Stomach smooth muscle (tissue), 2 donors: ENCODE measurements at regions not wholly inside any gene's neighbourhood (a gene's known extent, or its start where the extent isn't known, plus 50 kb on each side); places are given as distances from the start of the nearest gene placed in this dataset.
"Not testable (repeated sequence)": the region's sequence is repeated elsewhere in the genome, so short reads cannot be mapped to it uniquely, and the experiment has no call there.

Source experiments
- H3K27ac ChIP-seq: one replicate; pipeline ENCODE4 v1.7.0; 2013; ENCODE audit warnings: mild to moderate bottlenecking, low read length, inconsistent platforms
- H3K27me3 ChIP-seq, 2 donors: one replicate each; pipeline ENCODE4 v1.7.0; 2013; ENCODE audit warnings: low read length in 2 of 2; ENCODE audit not compliant: insufficient read depth in 2 of 2, control insufficient read depth in 1 of 2
- H3K36me3 ChIP-seq, 2 donors: one replicate each; pipeline ENCODE4 v1.7.0; 2013; ENCODE audit warnings: low read length in 2 of 2; ENCODE audit not compliant: control insufficient read depth in 2 of 2, insufficient read depth in 2 of 2
- H3K4me1 ChIP-seq: one replicate; pipeline ENCODE4 v1.7.0; 2013; ENCODE audit warnings: low read length; ENCODE audit not compliant: control insufficient read depth, insufficient read depth
- H3K4me3 ChIP-seq, 2 donors: one replicate each; pipeline ENCODE4 v1.7.0; 2013; ENCODE audit warnings: low read length in 2 of 2
- H3K9ac ChIP-seq, 2 donors: one replicate each; pipeline ENCODE4 v1.7.0; 2013; ENCODE audit warnings: low read length in 2 of 2, mild to moderate bottlenecking in 1 of 2
- H3K9me3 ChIP-seq, 2 donors: one replicate each; pipeline ENCODE4 v1.7.0; 2013; ENCODE audit warnings: low read length in 2 of 2; ENCODE audit not compliant: control insufficient read depth in 2 of 2
- donor health status: healthy.
- donor health status: Pancreatic carcinoma.

DNA sequence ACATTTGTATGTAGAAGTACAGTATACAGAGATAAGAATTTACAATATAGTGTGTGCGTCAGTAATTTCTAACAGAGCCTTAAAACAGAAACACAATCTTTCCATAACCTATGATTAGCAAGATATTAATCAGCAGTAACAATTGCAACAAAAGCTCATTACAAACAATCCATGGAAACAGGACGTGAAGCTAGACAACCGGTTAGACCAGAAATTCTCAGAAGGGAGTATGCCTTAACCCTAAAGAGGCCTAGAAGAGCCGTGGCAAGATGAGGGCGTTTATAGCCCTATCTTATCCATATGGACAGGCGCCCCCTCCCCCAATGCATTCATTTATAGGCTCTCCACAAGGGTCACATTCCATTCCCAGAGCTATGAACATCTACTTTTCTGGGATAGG, 184.2 kb upstream of the GK2 start:
- not testable (repeated sequence) for H3K36me3 ChIP-seq, H3K9ac ChIP-seq, H3K9me3 ChIP-seq, H3K27me3 ChIP-seq, H3K27ac ChIP-seq, H3K4me1 ChIP-seq, H3K4me3 ChIP-seq

GRCh38 chr4:79588679-79589078, 180.7 kb upstream of the GK2 start:
- Histone ChIP-seq H3K36me3 (no peaks in the 10 kb centered on the region), H3K27me3 (no peaks in the 10 kb centered on the region), H3K9ac (no peak overlapping the region), H3K9me3 (no peaks in the 10 kb centered on the region), H3K27ac (no peak overlapping the region), H3K4me3 (peak overlapping the region in 1 of 2 donors; percentile 16), H3K4me1 (peaks cover 15% of the 10 kb centered on the region)

- H3K27me3 ChIP-seq, H3K36me3 ChIP-seq, H3K9me3 ChIP-seq: not testable (repeated sequence)
Observed at GRCh38 chr4:79587207-79587606, 179.2 kb upstream of the GK2 start.

DNA sequence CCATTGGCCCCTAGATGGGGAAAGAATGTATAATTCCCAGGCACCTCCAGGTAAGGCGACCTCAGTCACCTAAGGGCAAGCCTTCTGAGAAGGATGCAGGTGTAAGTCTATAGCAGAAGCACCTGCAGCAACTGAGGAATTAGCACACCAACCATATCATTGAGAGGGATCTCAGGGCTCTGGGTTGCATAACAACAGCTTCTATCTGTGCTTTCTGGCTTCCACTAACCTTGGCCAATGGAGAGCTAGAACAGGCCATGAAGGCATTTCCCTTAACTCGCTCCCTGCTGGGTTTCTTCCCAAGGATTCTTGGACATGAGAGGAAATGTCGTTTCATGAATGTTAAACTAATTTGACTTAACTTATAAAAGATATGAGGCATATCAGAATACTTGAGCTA, 177.8 kb upstream of the GK2 start:
- no peaks in the 10 kb centered on the region for H3K36me3 ChIP-seq
- H3K27ac ChIP-seq = peak overlapping the region; percentile 62

More at GRCh38 chr4:79587207-79587606, 179.2 kb upstream of the GK2 start:
- peaks cover 15% of the 10 kb centered on the region for H3K4me1 ChIP-seq
- not testable (repeated sequence) for H3K4me3 ChIP-seq, H3K9ac ChIP-seq, H3K27ac ChIP-seq

DNA sequence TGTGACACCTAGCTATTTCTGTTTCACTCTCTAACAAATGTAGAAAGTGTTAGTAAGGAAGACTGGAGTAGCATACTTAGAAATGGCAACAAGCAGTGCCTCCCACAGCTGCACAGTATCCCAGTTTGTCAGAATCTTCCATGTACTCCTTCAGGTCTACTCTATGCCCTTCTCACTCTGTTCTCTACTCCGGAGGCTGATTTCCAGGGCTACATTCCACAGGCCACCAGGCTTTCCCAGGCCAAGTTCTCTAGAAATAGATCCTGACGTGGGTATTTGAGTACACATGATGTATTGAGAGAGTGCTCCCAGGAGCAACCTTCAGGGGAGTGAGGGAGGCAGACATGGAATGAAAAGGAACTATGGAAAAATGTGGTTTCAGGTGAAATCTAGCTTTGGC, 177.3 kb upstream of the GK2 start:
- no peaks in the 10 kb centered on the region for H3K9me3 ChIP-seq
- peaks cover 15% of the 10 kb centered on the region for H3K4me1 ChIP-seq
- peak overlapping the region; percentile 62 for H3K27ac ChIP-seq
- H3K36me3 ChIP-seq = no peaks in the 10 kb centered on the region
- H3K27me3 ChIP-seq = no peaks in the 10 kb centered on the region
- H3K9ac ChIP-seq = no peak overlapping the region
- peak overlapping the region; percentile 15 to 17 for H3K4me3 ChIP-seq

More for the DNA sequence above, 177.8 kb upstream of the GK2 start:
- Histone ChIP-seq H3K4me3 (peak overlapping the region; percentile 15 to 36), H3K4me1 (peaks cover 15% of the 10 kb centered on the region), H3K27me3 (no peaks in the 10 kb centered on the region), H3K9me3 (no peaks in the 10 kb centered on the region), H3K9ac (no peak overlapping the region)

DNA sequence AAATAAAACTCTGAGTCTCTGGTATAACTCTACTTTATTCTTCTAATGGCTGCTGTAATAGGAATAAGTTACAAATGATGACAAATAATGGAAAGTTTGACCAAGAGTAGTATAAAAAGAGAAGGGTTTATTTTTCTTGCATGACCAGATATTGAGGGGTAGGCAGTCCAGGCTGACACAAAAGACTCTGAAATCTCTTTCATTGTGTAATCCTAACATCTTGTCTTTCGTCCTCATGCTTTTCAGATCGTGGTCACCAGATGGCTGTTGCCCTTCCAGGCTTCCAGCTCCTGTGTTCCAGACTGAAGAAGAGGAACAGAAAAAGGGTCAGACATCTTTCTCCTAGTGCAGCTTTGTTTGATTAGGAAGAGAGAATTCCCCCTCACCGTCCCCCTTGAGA, 176.9 kb upstream of the GK2 start:
- Histone ChIP-seq H3K36me3 (no peaks in the 10 kb centered on the region), H3K9me3 (no peaks in the 10 kb centered on the region), H3K27me3 (no peaks in the 10 kb centered on the region), H3K4me3 (peak overlapping the region; percentile 15 to 17), H3K27ac (peak overlapping the region; percentile 62), H3K4me1 (peaks cover 15% of the 10 kb centered on the region), H3K9ac (peak overlapping the region in 1 of 2 donors; percentile 3)

- Histone ChIP-seq H3K27ac (peak overlapping the region; percentile 62), H3K4me3 (peak overlapping the region in 1 of 2 donors; percentile 15), H3K27me3 (no peaks in the 10 kb centered on the region), H3K36me3 (no peaks in the 10 kb centered on the region), H3K9ac (no peak overlapping the region), H3K4me1 (peaks cover 15% of the 10 kb centered on the region), H3K9me3 (no peaks in the 10 kb centered on the region)
Observed at GRCh38 chr4:79584352-79584751, 176.3 kb upstream of the GK2 start.

GRCh38 chr4:79578606-79579005, 170.6 kb upstream of the GK2 start:
- Histone ChIP-seq H3K27me3 (no peaks in the 10 kb centered on the region), H3K4me1 (peaks cover 7% of the 10 kb centered on the region), H3K36me3 (no peaks in the 10 kb centered on the region), H3K4me3 (no peak overlapping the region), H3K27ac (no peak overlapping the region), H3K9me3 (no peaks in the 10 kb centered on the region), H3K9ac (no peak overlapping the region)

DNA sequence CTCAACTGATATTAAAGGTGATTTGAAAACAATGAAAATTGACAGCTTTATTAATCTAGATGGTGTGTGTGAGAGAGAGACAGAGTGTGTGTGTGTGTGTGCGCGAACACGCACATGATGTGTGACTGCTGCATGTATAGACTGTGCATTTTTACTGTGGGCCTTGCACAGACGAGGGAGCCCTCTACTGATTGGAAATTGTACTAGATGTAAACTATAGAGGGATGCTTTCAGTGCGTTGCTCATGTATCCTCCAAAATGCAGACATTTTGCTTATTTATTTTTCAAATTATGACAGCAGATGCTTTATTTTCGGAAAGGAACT, 168.4 kb upstream of the GK2 start:
- no peak overlapping the region for H3K9ac ChIP-seq
- H3K4me1 ChIP-seq = peaks cover 7% of the 10 kb centered on the region
- no peak overlapping the region for H3K4me3 ChIP-seq
- peak overlapping the region; percentile 26 for H3K27ac ChIP-seq
- no peaks in the 10 kb centered on the region for H3K27me3 ChIP-seq
- no peaks in the 10 kb centered on the region for H3K36me3 ChIP-seq
- H3K9me3 ChIP-seq = no peaks in the 10 kb centered on the region

DNA sequence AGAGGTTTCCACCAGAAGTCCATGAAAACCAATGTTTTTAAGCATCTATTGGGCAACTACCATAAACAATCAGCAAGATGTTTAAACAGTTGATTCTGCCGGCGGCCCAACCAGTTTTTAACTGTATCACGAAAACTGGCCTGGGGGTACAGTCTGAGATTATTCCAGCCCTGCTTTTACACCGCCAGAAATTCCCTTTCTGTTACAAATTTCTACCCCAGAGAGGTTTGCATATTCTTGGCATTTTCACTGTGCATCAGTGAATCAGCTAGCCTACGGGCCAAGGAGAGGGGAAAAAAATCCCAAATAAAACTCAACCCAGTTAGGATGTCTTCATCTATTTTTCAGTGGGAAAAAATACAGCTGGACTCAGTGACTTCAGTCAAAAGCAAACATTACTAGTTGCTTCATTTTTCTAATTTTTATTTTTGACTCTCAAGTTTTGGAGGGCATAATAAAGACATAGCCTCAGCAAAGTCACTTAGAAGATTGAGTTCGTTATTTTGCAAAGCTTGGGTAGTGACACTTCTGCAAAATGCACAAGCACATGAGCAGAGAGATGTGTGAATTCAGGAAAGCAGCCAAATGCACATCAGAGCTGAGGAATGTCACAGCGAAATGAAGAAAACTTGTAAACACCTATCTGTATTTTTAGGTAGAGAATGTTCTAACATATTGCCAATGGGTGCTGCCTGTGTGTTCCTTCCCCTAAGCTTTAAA, 167.8 kb upstream of the GK2 start:
- H3K9ac ChIP-seq = no peak overlapping the region
- H3K4me1 ChIP-seq = peaks cover 7% of the 10 kb centered on the region
- no peak overlapping the region for H3K4me3 ChIP-seq
- H3K36me3 ChIP-seq = no peaks in the 10 kb centered on the region
- H3K27me3 ChIP-seq = no peaks in the 10 kb centered on the region
- H3K9me3 ChIP-seq = no peaks in the 10 kb centered on the region
- peak overlapping the region; percentile 26 for H3K27ac ChIP-seq

GRCh38 chr4:79574741-79575451, 166.9 kb upstream of the GK2 start:
- Histone ChIP-seq H3K4me1 (peaks cover 7% of the 10 kb centered on the region), H3K4me3 (no peak overlapping the region), H3K9me3 (no peaks in the 10 kb centered on the region), H3K27me3 (no peaks in the 10 kb centered on the region), H3K27ac (peak overlapping the region; percentile 26), H3K36me3 (no peaks in the 10 kb centered on the region), H3K9ac (no peak overlapping the region)
